ENCODE measurements at regions not wholly inside any gene's neighbourhood (a gene's known extent, or its start where the extent isn't known, plus 50 kb on each side); places are given as distances from the start of the nearest gene placed in this dataset.

DNA sequence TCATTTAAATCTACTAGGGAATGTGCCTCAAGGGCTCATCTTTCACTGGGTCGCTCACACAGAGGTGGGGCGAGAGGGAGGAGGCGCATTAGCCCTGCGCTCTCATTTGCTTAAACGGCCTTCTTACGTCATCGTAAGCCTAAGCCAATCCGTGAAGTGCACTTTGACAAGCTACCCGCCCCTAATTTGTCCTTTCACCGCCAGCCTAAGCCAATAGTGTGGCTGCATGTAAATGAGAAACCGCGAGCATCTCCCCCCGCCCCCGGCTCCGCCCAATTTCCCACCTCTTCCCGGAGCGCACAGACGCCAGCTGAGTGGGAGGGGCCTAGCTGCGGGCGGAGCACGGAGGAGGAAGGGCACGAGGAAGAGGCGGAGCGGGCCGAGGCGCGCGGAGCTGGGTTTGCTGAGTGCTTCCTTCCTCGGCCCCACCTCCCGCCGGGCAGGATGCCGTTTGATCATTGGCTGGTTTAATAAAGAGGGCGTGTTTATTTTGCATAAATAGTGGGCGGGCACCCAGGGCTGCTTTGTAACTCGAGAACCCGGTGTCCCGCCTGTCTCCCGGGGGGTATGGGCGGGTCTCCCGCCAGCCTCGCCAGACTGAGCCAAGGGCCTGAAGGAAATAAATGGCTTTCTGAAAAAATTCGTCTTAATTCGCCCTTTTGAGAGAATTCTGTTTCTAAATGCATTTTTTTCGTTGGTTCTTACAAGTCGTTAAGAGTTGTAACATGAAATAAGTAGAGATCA lies 289.6 kb upstream of the NFE2L3 start:
- peak overlapping the region; percentile 67 for H3K9ac ChIP-seq (ENCODE audit: low read length)
- no peaks in the 10 kb centered on the region for H3K27me3 ChIP-seq (ENCODE audit: low read length)
- peak; percentile 100 for DNase-seq
- H3K27ac ChIP-seq (ENCODE audit: low read length) = peak overlapping the region; percentile 68
- peak overlapping the region; percentile 57 for H3K4me3 ChIP-seq (ENCODE audit: low read length)
- H3K9me2 ChIP-seq (replicated peaks; ENCODE audit: insufficient read depth, low read length) = no peaks in the 10 kb centered on the region
- H2AFZ ChIP-seq (ENCODE audit: low read length) = peak overlapping the region; percentile 84
- H3K4me1 ChIP-seq (ENCODE audit: low read length) = peaks cover 30% of the 10 kb centered on the region
- no peaks in the 10 kb centered on the region for H3K79me2 ChIP-seq (ENCODE audit: low read length)
- peak overlapping the region; percentile 82 for H3K4me2 ChIP-seq (ENCODE audit: low read depth, low read length, poor library complexity, severe bottlenecking)
- no peaks in the 10 kb centered on the region for H3K36me3 ChIP-seq (ENCODE audit: insufficient read depth, low read length)
- H3K9me3 ChIP-seq (ENCODE audit: low read length) = no peaks in the 10 kb centered on the region
- no peaks in the 10 kb centered on the region for H4K20me1 ChIP-seq (ENCODE audit: insufficient read depth, low read depth, low read length)

DNA sequence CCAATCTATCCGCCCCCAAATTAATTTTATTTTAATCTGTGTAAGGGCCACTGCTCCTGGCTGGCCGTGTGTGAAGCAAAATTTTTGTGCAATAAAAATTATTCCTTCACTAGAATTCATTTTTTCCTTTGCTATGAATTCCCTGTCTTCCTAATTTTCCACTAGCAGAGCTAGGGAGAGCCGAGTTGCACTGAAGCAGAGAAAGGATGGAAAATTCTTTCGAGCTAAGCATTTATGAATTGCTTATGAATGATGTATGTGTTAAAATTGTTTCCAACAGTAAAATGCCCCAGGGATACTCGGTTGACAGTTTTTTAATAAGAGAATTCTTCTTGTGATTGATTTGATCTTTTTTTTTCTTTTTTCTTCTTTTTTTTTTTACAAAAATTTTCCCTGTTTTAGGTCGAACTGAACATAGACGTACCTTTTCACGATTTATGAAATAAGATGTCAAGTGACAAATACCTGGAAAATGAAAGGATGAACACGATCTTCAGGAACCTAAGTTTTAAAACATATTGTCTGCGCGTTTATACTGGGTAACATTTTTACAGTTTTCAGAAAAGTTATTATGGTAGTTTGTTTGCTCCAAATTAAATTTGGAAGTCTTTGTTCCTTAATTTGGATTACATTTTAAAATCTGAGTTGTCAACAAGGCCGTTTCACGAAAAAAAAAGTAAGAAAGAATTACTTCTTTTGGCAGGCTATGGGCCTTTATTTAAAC lies 288.8 kb upstream of the NFE2L3 start:
- H3K27me3 ChIP-seq (ENCODE audit: low read length) = no peaks in the 10 kb centered on the region
- H4K20me1 ChIP-seq (ENCODE audit: insufficient read depth, low read depth, low read length) = no peaks in the 10 kb centered on the region
- H3K9ac ChIP-seq (ENCODE audit: low read length) = peak overlapping the region; percentile 67
- H3K9me3 ChIP-seq (ENCODE audit: low read length) = no peaks in the 10 kb centered on the region
- DNase-seq = no peak
- H3K4me3 ChIP-seq (ENCODE audit: low read length) = peak overlapping the region; percentile 57
- H3K79me2 ChIP-seq (ENCODE audit: low read length) = no peaks in the 10 kb centered on the region
- H3K9me2 ChIP-seq (replicated peaks; ENCODE audit: insufficient read depth, low read length) = no peaks in the 10 kb centered on the region
- no peaks in the 10 kb centered on the region for H3K36me3 ChIP-seq (ENCODE audit: insufficient read depth, low read length)
- H3K4me1 ChIP-seq (ENCODE audit: low read length) = peaks cover 30% of the 10 kb centered on the region
- peak overlapping the region; percentile 68 for H3K27ac ChIP-seq (ENCODE audit: low read length)
- H2AFZ ChIP-seq (ENCODE audit: low read length) = peak overlapping the region; percentile 84
- H3K4me2 ChIP-seq (ENCODE audit: low read depth, low read length, poor library complexity, severe bottlenecking) = peak overlapping the region; percentile 82

DNA sequence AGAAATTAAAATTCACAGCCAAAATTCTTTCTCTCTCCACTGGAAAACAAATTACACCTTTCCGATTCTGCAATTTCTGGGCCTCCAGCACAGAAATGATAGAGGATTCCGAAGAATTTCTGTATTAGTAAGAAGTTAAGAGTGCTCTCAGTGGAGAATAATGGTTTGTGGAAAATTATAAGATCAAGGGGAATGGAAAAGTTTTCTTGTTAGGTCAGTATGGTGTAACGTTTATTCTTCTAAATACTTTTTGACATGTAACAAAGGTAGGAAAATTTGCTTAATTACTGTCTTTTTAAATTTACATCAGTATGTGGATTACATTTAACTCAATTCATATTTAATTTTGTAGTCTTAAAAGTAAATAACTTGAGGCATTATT lies 288.3 kb upstream of the NFE2L3 start:
- Histone ChIP-seq H3K27me3 (ENCODE audit: low read length) (no peaks in the 10 kb centered on the region), H3K36me3 (ENCODE audit: insufficient read depth, low read length) (no peaks in the 10 kb centered on the region), H3K4me1 (ENCODE audit: low read length) (peaks cover 30% of the 10 kb centered on the region), H2AFZ (ENCODE audit: low read length) (no peak overlapping the region), H3K9me2 (replicated peaks; ENCODE audit: insufficient read depth, low read length) (no peaks in the 10 kb centered on the region), H4K20me1 (ENCODE audit: insufficient read depth, low read depth, low read length) (no peaks in the 10 kb centered on the region), H3K4me3 (ENCODE audit: low read length) (no peak overlapping the region), H3K27ac (ENCODE audit: low read length) (no peak overlapping the region), H3K9me3 (ENCODE audit: low read length) (no peaks in the 10 kb centered on the region), H3K4me2 (ENCODE audit: low read depth, low read length, poor library complexity, severe bottlenecking) (peak overlapping the region; percentile 82), H3K9ac (ENCODE audit: low read length) (no peak overlapping the region), H3K79me2 (ENCODE audit: low read length) (no peaks in the 10 kb centered on the region)
- DNase-seq = no peak

DNA sequence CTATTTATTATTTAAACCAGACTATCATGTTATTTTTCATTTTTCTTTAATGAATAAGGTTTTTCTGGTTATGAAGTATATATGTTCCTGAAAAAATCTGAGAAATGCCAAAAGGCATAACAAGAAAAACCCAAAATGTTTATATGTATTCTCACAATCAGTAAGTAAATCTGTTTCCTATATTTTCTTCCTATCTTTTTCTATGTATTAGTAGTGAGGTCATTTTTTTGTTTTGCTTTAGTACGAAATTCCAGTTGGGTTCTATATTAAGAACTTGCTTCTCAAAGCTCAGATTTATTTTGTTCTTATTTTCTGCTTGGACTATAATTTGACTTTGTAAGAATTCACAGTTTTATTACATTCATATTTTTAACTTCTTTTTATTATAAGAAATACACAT lies 287.5 kb upstream of the NFE2L3 start:
- H3K9ac ChIP-seq (ENCODE audit: low read length) = no peak overlapping the region
- H3K79me2 ChIP-seq (ENCODE audit: low read length) = no peaks in the 10 kb centered on the region
- H3K9me2 ChIP-seq (replicated peaks; ENCODE audit: insufficient read depth, low read length) = no peaks in the 10 kb centered on the region
- H4K20me1 ChIP-seq (ENCODE audit: insufficient read depth, low read depth, low read length) = no peaks in the 10 kb centered on the region
- no peaks in the 10 kb centered on the region for H3K9me3 ChIP-seq (ENCODE audit: low read length)
- DNase-seq = no peak
- H3K4me3 ChIP-seq (ENCODE audit: low read length) = no peak overlapping the region
- no peak overlapping the region for H3K27ac ChIP-seq (ENCODE audit: low read length)
- no peaks in the 10 kb centered on the region for H3K36me3 ChIP-seq (ENCODE audit: insufficient read depth, low read length)
- no peak overlapping the region for H3K4me2 ChIP-seq (ENCODE audit: low read depth, low read length, poor library complexity, severe bottlenecking)
- peaks cover 30% of the 10 kb centered on the region for H3K4me1 ChIP-seq (ENCODE audit: low read length)
- no peak overlapping the region for H2AFZ ChIP-seq (ENCODE audit: low read length)
- H3K27me3 ChIP-seq (ENCODE audit: low read length) = no peaks in the 10 kb centered on the region

- Histone ChIP-seq H3K36me3 (ENCODE audit: insufficient read depth, low read length) (no peaks in the 10 kb centered on the region), H3K27me3 (ENCODE audit: low read length) (no peaks in the 10 kb centered on the region), H3K4me3 (ENCODE audit: low read length) (no peak overlapping the region), H3K9ac (ENCODE audit: low read length) (no peak overlapping the region), H4K20me1 (ENCODE audit: insufficient read depth, low read depth, low read length) (no peaks in the 10 kb centered on the region), H3K4me1 (ENCODE audit: low read length) (peaks cover 28% of the 10 kb centered on the region), H3K79me2 (ENCODE audit: low read length) (no peaks in the 10 kb centered on the region), H3K4me2 (ENCODE audit: low read depth, low read length, poor library complexity, severe bottlenecking) (no peak overlapping the region), H3K9me2 (replicated peaks; ENCODE audit: insufficient read depth, low read length) (no peaks in the 10 kb centered on the region), H3K27ac (ENCODE audit: low read length) (no peak overlapping the region), H2AFZ (ENCODE audit: low read length) (no peak overlapping the region), H3K9me3 (ENCODE audit: low read length) (no peaks in the 10 kb centered on the region)
- DNase-seq = no peak
Observed at GRCh38 chr7:25864943-25865751, 286.9 kb upstream of the NFE2L3 start.

DNA sequence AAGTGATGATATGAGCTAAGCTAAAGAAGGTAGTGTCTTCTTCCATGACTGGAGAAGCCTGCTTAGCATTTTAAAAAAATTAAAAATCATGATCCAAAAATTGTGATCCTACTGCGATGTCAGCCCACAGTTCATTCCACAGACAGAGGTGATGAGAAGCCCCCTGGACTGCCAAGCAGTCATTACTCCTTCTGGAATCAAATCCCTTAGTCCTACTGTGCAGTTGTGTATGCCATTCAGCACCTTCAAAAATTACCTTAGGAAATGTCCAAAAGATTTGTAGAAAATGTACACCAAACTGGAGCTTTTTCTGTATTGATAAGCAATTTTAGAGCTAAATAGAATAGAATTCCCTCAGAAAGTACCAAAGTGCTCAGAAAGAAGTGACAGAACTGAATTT lies 283.5 kb upstream of the NFE2L3 start:
- no peak for DNase-seq
- H4K20me1 ChIP-seq (ENCODE audit: insufficient read depth, low read depth, low read length) = no peaks in the 10 kb centered on the region
- H3K9ac ChIP-seq (ENCODE audit: low read length) = no peak overlapping the region
- H3K9me3 ChIP-seq (ENCODE audit: low read length) = no peaks in the 10 kb centered on the region
- no peak overlapping the region for H3K4me2 ChIP-seq (ENCODE audit: low read depth, low read length, poor library complexity, severe bottlenecking)
- no peaks in the 10 kb centered on the region for H3K27me3 ChIP-seq (ENCODE audit: low read length)
- no peaks in the 10 kb centered on the region for H3K36me3 ChIP-seq (ENCODE audit: insufficient read depth, low read length)
- H3K79me2 ChIP-seq (ENCODE audit: low read length) = no peaks in the 10 kb centered on the region
- no peak overlapping the region for H3K27ac ChIP-seq (ENCODE audit: low read length)
- no peak overlapping the region for H3K4me3 ChIP-seq (ENCODE audit: low read length)
- no peak overlapping the region for H2AFZ ChIP-seq (ENCODE audit: low read length)
- peaks cover 2% of the 10 kb centered on the region for H3K4me1 ChIP-seq (ENCODE audit: low read length)
- H3K9me2 ChIP-seq (replicated peaks; ENCODE audit: insufficient read depth, low read length) = no peaks in the 10 kb centered on the region

- Histone ChIP-seq H2AFZ (ENCODE audit: low read length) (no peak overlapping the region), H3K27me3 (ENCODE audit: low read length) (no peaks in the 10 kb centered on the region), H3K9ac (ENCODE audit: low read length) (no peak overlapping the region), H3K9me3 (ENCODE audit: low read length) (no peaks in the 10 kb centered on the region), H3K36me3 (ENCODE audit: insufficient read depth, low read length) (no peaks in the 10 kb centered on the region), H3K27ac (ENCODE audit: low read length) (no peak overlapping the region), H3K79me2 (ENCODE audit: low read length) (no peaks in the 10 kb centered on the region), H3K9me2 (replicated peaks; ENCODE audit: insufficient read depth, low read length) (no peaks in the 10 kb centered on the region), H4K20me1 (ENCODE audit: insufficient read depth, low read depth, low read length) (no peaks in the 10 kb centered on the region), H3K4me3 (ENCODE audit: low read length) (no peak overlapping the region), H3K4me1 (ENCODE audit: low read length) (no peaks in the 10 kb centered on the region), H3K4me2 (ENCODE audit: low read depth, low read length, poor library complexity, severe bottlenecking) (no peak overlapping the region)
- DNase-seq = no peak
Observed at GRCh38 chr7:25870574-25870973, 281.4 kb upstream of the NFE2L3 start.

DNA sequence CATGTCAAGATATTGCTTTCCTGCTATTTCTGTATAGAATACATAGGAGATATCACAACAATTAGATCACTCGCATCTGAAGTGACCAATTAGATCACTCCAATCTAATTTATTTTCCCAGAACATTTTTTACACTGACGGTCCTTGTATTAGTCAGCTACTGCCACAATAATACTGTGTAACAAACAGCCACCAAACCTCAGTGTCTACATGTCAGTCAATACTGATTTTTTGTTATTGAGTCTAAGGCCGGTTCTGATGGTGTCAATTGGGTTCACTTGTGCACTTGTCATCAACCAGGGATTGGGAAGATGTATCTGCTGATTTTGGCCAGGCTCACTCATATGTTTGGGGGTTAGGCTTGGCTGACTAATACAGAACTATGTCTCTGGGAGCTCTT lies 275.9 kb upstream of the NFE2L3 start:
- Histone ChIP-seq H3K4me2 (ENCODE audit: low read depth, low read length, poor library complexity, severe bottlenecking) (no peak overlapping the region), H3K27ac (ENCODE audit: low read length) (no peak overlapping the region), H4K20me1 (ENCODE audit: insufficient read depth, low read depth, low read length) (no peaks in the 10 kb centered on the region), H3K36me3 (ENCODE audit: insufficient read depth, low read length) (no peaks in the 10 kb centered on the region), H2AFZ (ENCODE audit: low read length) (no peak overlapping the region), H3K9me2 (replicated peaks; ENCODE audit: insufficient read depth, low read length) (no peaks in the 10 kb centered on the region), H3K79me2 (ENCODE audit: low read length) (no peaks in the 10 kb centered on the region), H3K4me1 (ENCODE audit: low read length) (peaks cover 39% of the 10 kb centered on the region), H3K9me3 (ENCODE audit: low read length) (no peaks in the 10 kb centered on the region), H3K4me3 (ENCODE audit: low read length) (no peak overlapping the region), H3K27me3 (ENCODE audit: low read length) (no peaks in the 10 kb centered on the region), H3K9ac (ENCODE audit: low read length) (no peak overlapping the region)
- no peak for DNase-seq
